Ovary (tissue), 3 donors: ENCODE measurements at regions not wholly inside any gene's neighbourhood (a gene's known extent, or its start where the extent isn't known, plus 50 kb on each side); places are given as distances from the start of the nearest gene placed in this dataset.

Experiments used
- POLR2A ChIP-seq: fragments of 450-650 bp; IDR thresholded peaks from one replicate; pipeline ENCODE4 v1.6.1; 2017; ENCODE audit warnings: antibody characterized with exemption, mild to moderate bottlenecking, moderate library complexity
- TF ChIP-seq, protein P1 (sequence below), 3 donors: fragments of 450-650 bp in 2 of 3; fragments of 200-600 bp in 1 of 3; IDR thresholded peaks; one replicate each; pipeline versions ENCODE4 v1.5.1 to v1.8.0; 2016 to 2022; ENCODE audit warnings: antibody characterized with exemption in 3 of 3, mild to moderate bottlenecking in 1 of 3
- donor health status: DM: no; HTN: no; CAD: no.

DNA sequence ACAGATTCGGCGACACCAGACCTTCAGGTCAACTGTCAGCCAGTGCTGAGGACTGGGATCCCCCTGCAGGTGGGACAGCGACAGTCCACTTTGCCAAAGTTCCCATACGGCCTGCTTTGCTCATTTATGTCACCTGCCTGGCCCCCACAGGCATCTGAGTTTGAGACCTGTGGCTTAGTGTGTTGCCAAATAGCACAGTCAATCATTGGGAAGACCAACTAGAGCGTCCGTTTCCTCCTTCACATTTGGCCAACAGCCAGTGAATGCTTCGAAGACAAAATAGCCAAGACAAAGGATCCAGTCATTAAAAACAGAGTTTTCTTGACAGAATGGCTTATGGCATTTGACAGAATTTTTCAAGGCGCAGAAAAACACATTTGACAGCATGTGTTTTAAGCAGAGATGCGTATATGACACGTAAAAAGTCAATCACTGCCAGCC is 113.8 kb downstream of the ABCC12 start:
- TF ChIP-seq POLR2A, result no peak
- TF ChIP-seq, protein P1, sequence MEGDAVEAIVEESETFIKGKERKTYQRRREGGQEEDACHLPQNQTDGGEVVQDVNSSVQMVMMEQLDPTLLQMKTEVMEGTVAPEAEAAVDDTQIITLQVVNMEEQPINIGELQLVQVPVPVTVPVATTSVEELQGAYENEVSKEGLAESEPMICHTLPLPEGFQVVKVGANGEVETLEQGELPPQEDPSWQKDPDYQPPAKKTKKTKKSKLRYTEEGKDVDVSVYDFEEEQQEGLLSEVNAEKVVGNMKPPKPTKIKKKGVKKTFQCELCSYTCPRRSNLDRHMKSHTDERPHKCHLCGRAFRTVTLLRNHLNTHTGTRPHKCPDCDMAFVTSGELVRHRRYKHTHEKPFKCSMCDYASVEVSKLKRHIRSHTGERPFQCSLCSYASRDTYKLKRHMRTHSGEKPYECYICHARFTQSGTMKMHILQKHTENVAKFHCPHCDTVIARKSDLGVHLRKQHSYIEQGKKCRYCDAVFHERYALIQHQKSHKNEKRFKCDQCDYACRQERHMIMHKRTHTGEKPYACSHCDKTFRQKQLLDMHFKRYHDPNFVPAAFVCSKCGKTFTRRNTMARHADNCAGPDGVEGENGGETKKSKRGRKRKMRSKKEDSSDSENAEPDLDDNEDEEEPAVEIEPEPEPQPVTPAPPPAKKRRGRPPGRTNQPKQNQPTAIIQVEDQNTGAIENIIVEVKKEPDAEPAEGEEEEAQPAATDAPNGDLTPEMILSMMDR (IDR thresholded peaks at IDR 0.05), result no peak
